ENCODE measurements at regions not wholly inside any gene's neighbourhood (a gene's known extent, or its start where the extent isn't known, plus 50 kb on each side); places are given as distances from the start of the nearest gene placed in this dataset.

GRCh38 chr4:179595671-179596410 lies 2153.6 kb upstream of the AGA start:
- no peak for TF ChIP-seq POLR2A (IDR thresholded peaks at IDR 0.05)
- no peak for TF ChIP-seq CTCF (IDR thresholded peaks at IDR 0.05 in 4 of 5, conservative IDR thresholded peaks at IDR 0.05 in 1 of 5)

Measured in gastrocnemius medialis (tissue), 4 donors.